CD4-positive, alpha-beta T cell (primary cell): ENCODE measurements at regions not wholly inside any gene's neighbourhood (a gene's known extent, or its start where the extent isn't known, plus 50 kb on each side); places are given as distances from the start of the nearest gene placed in this dataset.
"Not testable (repeated sequence)": the region's sequence is repeated elsewhere in the genome, so short reads cannot be mapped to it uniquely, and the experiment has no call there.

Experiments
- ATAC-seq: fragments of 200-7000 bp; cut with Tn5 transposase; one replicate; pipeline ENCODE4 v1.10.0; 2022; ENCODE audit warnings: mild to moderate bottlenecking; ENCODE audit not compliant: poor library complexity
- CTCF ChIA-PET: fragments of 350-600 bp; sonication (Branson Sonifier 250); formaldehyde crosslinking; loops from one replicate; lab custom pipeline; 2021; ENCODE audit warnings: antibody characterized with exemption, inconsistent platforms; lab: Charles Lee
- POLR2A ChIA-PET: fragments of 350-600 bp; sonication (Branson Sonifier 250); formaldehyde crosslinking; loops from one replicate; lab custom pipeline; 2021; ENCODE audit warnings: antibody characterized with exemption, inconsistent platforms; lab: Charles Lee
- DNase-seq, 14 experiments: peaks; one replicate each; pipeline ENCODE4 v3.0.0-alpha.2; 2013 to 2020; ENCODE audit warnings: mixed read lengths in 2 of 14
- H3K27ac ChIP-seq, 2 donors: one replicate each; pipeline versions ENCODE4 v1.5.1 to v1.7.0; 2013; ENCODE audit warnings: low read length in 2 of 2, low read depth in 1 of 2, mild to moderate bottlenecking in 1 of 2
- H3K27me3 ChIP-seq, 2 experiments: 1 replicate in 1 of 2; 2 replicates in 1 of 2; pipeline versions ENCODE4 v1.6.1 to v1.7.0; 2013; ENCODE audit warnings: low read length in 2 of 2, control low read depth in 1 of 2, mild to moderate bottlenecking in 1 of 2, moderate library complexity in 1 of 2; ENCODE audit not compliant: insufficient read depth in 2 of 2, control insufficient read depth in 1 of 2
- H3K36me3 ChIP-seq: one replicate; pipeline ENCODE4 v1.6.1; 2013; ENCODE audit warnings: low read length, control low read depth; ENCODE audit not compliant: insufficient read depth
- H3K4me1 ChIP-seq: one replicate; pipeline ENCODE4 v1.6.1; 2013; ENCODE audit warnings: low read length, control low read depth; ENCODE audit not compliant: insufficient read depth
- H3K4me3 ChIP-seq: one replicate; pipeline ENCODE4 v1.5.1; 2013; ENCODE audit warnings: mild to moderate bottlenecking, low read length, moderate library complexity
- H3K9me3 ChIP-seq, 2 experiments: 1 replicate in 1 of 2; 2 replicates in 1 of 2; pipeline versions ENCODE4 v1.6.1 to v1.7.0; 2013; ENCODE audit warnings: low read length in 2 of 2, mild to moderate bottlenecking in 2 of 2, control low read depth in 1 of 2, moderate library complexity in 1 of 2; ENCODE audit not compliant: control insufficient read depth in 1 of 2, insufficient read depth in 1 of 2
- H3K27ac Mint-ChIP-seq: one replicate; pipeline ENCODE4 v1.8.0; 2020; ENCODE audit warnings: mixed read lengths
- H3K27me3 Mint-ChIP-seq: one replicate; pipeline ENCODE4 v1.8.0; 2021; ENCODE audit warnings: mixed read lengths
- H3K36me3 Mint-ChIP-seq: one replicate; pipeline ENCODE4 v1.8.0; 2021; ENCODE audit warnings: low read depth, mixed read lengths
- H3K4me1 Mint-ChIP-seq: one replicate; pipeline ENCODE4 v1.8.0; 2021; ENCODE audit warnings: low read depth, mixed read lengths
- H3K4me3 Mint-ChIP-seq: one replicate; pipeline ENCODE4 v1.8.0; 2020; ENCODE audit warnings: mild to moderate bottlenecking, mixed read lengths
- H3K9me3 Mint-ChIP-seq: one replicate; pipeline ENCODE4 v1.8.0; 2020; ENCODE audit warnings: mixed read lengths
- intact Hi-C, 2 experiments: fragments of 100-400 bp; cut with DNase I in 1 of 2; cut with micrococcal nuclease in 1 of 2; formaldehyde crosslinking; loops; one replicate each; pipeline versions ENCODE4 v1.15.1 to v1.9.0; 2023 to 2025; cut with DNase I, micrococcal nuclease
- TF ChIP-seq, protein P1 (sequence below): fragments of 200-600 bp; IDR thresholded peaks from one replicate; pipeline ENCODE4 v1.8.0; 2022; ENCODE audit warnings: antibody characterized with exemption, mild to moderate bottlenecking

DNA sequence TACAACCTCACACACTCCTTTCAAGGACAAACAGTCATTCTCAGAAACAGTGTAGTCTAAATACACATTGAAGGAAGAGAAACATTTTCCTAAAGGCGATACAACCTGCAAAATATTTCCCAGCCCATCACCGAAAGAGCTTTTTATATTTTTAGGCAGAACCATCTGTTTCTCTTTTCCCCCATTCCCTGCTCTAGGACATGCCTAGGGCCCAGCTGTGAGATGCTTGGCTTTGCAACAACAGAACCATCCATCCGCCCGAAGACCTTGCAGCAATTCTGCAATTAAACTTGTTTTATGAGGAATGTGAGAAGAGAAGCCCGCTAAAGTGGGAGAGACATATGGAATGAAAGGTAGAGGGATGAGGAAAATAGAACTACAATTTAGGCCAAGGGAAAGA, 105.6 kb upstream of the RFX8 start:
- no peaks in the 10 kb centered on the region for H3K4me1 ChIP-seq
- intact Hi-C loops = no loop called here
- Mint-ChIP-seq H3K27me3 (no peaks in the 10 kb centered on the region), H3K9me3 (peaks cover 10% of the 10 kb centered on the region), H3K36me3 (no peaks in the 10 kb centered on the region), H3K4me1 (peaks cover 29% of the 10 kb centered on the region), H3K27ac (no peak overlapping the region), H3K4me3 (no peak overlapping the region)
- ChIA-PET POLR2A (no interaction called here), CTCF (no interaction called here)
- ATAC-seq (no peak), DNase-seq (no peak)
- TF ChIP-seq, protein P1, sequence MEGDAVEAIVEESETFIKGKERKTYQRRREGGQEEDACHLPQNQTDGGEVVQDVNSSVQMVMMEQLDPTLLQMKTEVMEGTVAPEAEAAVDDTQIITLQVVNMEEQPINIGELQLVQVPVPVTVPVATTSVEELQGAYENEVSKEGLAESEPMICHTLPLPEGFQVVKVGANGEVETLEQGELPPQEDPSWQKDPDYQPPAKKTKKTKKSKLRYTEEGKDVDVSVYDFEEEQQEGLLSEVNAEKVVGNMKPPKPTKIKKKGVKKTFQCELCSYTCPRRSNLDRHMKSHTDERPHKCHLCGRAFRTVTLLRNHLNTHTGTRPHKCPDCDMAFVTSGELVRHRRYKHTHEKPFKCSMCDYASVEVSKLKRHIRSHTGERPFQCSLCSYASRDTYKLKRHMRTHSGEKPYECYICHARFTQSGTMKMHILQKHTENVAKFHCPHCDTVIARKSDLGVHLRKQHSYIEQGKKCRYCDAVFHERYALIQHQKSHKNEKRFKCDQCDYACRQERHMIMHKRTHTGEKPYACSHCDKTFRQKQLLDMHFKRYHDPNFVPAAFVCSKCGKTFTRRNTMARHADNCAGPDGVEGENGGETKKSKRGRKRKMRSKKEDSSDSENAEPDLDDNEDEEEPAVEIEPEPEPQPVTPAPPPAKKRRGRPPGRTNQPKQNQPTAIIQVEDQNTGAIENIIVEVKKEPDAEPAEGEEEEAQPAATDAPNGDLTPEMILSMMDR = no peak
- peaks cover 0 to 4% of the 10 kb centered on the region in 2 experiments for H3K9me3 ChIP-seq
- no peak overlapping the region for H3K27ac ChIP-seq
- no peaks in the 10 kb centered on the region for H3K36me3 ChIP-seq
- H3K27me3 ChIP-seq = no peaks in the 10 kb centered on the region
- H3K4me3 ChIP-seq = no peak overlapping the region

DNA sequence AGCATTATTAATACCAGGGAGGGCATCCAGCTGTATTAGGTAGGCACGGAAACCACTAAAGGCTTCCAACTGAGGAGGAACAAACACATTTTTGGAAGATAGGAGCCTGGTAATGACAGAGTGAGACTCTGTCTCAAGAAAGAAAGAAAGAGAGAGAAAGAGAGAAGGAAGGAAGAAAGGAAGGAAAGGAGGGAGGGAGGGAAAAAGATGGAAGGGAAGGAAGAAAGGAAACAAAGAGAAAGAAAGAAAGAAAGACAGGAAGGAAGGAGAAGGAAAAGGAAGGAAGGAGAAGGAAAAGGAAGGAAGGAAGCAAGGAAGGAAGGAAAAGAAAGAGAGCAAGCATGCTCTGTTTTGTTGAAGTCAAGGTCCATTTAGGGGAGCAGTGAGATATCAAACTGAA, 103.8 kb upstream of the RFX8 start:
- Histone ChIP-seq H3K27ac (no peak overlapping the region), H3K27me3 (no peaks in the 10 kb centered on the region), H3K4me1 (no peaks in the 10 kb centered on the region), H3K9me3 (peaks cover 0 to 4% of the 10 kb centered on the region in 2 experiments), H3K36me3 (no peaks in the 10 kb centered on the region), H3K4me3 (no peak overlapping the region)
- DNase-seq = no peak
- peaks cover 5% of the 10 kb centered on the region for H3K9me3 Mint-ChIP-seq
- peaks cover 40% of the 10 kb centered on the region for H3K4me1 Mint-ChIP-seq
- CTCF ChIA-PET = no interaction called here
- intact Hi-C loops = loop anchor here (5.0 to 10.0 kb wide), 2 partner anchors 76 to 109 kb away; no protein-coding TSS in a partner anchor
- TF ChIP-seq, protein P1 = no peak
- no peak overlapping the region for H3K27ac Mint-ChIP-seq
- no peak overlapping the region for H3K4me3 Mint-ChIP-seq
- no peak for ATAC-seq
- H3K36me3 Mint-ChIP-seq = no peaks in the 10 kb centered on the region
- no peaks in the 10 kb centered on the region for H3K27me3 Mint-ChIP-seq
- POLR2A ChIA-PET = no interaction called here

DNA sequence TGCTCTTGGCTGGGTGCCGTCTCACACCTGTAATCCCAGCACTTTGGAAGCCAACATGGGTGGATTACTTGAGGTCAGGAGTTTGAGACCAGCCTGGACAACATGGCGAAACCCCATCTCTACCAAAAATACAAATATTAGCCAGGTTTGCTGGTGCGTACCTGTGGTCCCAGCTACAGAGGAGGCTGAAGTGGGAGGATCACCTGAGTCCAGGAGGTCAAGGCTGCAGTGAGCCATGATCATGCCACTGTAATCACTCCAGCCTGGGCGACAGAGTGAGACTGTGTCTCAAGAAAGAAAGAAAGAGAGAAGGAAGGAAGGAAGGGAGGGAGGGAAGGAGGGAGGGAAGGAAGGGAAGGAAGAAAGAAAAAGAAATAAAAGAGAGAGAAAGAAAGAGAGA, 103.2 kb upstream of the RFX8 start:
- peaks cover 41% of the 10 kb centered on the region for H3K4me1 Mint-ChIP-seq
- ATAC-seq, H3K36me3 ChIP-seq, H3K4me3 ChIP-seq, H3K27ac Mint-ChIP-seq, CTCF ChIA-PET, H3K27me3 ChIP-seq, DNase-seq, H3K27me3 Mint-ChIP-seq, H3K9me3 ChIP-seq, H3K36me3 Mint-ChIP-seq, H3K4me1 ChIP-seq, H3K9me3 Mint-ChIP-seq, POLR2A ChIA-PET, H3K27ac ChIP-seq, H3K4me3 Mint-ChIP-seq: not testable (repeated sequence)
- intact Hi-C loops = loop anchor here (5.0 to 10.0 kb wide), 2 partner anchors 77 to 109 kb away; no protein-coding TSS in a partner anchor

DNA sequence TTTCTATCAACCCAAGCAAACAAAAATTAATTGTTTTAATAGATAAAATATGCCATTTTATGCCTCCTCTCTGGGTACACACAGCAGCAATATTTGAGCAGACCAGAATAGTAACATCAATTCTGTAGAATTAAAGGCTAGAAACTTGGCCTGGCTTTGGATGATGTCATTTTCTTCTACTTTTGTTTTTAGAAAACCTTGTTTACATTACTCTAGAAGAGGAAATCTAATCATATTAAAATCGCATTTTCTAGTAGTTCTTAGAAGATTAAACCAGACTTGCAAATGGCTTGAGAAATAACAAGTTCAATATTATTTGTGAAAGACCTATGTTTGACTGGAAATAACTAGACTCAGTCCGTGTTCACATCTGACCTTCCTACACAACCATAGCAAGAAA, 102.3 kb upstream of the RFX8 start:
- H3K9me3 Mint-ChIP-seq = peaks cover 4% of the 10 kb centered on the region
- no peak overlapping the region for H3K27ac Mint-ChIP-seq
- peaks cover 46% of the 10 kb centered on the region for H3K4me1 Mint-ChIP-seq
- DNase-seq = no peak
- Histone ChIP-seq H3K4me1 (no peaks in the 10 kb centered on the region), H3K9me3 (peaks cover 0 to 5% of the 10 kb centered on the region in 2 experiments), H3K27ac (no peak overlapping the region), H3K4me3 (no peak overlapping the region), H3K27me3 (no peaks in the 10 kb centered on the region), H3K36me3 (no peaks in the 10 kb centered on the region)
- H3K4me3 Mint-ChIP-seq = no peak overlapping the region
- POLR2A ChIA-PET = no interaction called here
- intact Hi-C loops = loop anchor here (5.0 to 10.0 kb wide), 2 partner anchors 78 to 110 kb away; no protein-coding TSS in a partner anchor
- CTCF ChIA-PET = no interaction called here
- no peaks in the 10 kb centered on the region for H3K27me3 Mint-ChIP-seq
- ATAC-seq = no peak
- TF ChIP-seq, protein P1 = no peak
- no peaks in the 10 kb centered on the region for H3K36me3 Mint-ChIP-seq
